ENCODE measurements at regions not wholly inside any gene's neighbourhood (a gene's known extent, or its start where the extent isn't known, plus 50 kb on each side); places are given as distances from the start of the nearest gene placed in this dataset.
"Not testable (repeated sequence)": the region's sequence is repeated elsewhere in the genome, so short reads cannot be mapped to it uniquely, and the experiment has no call there.

DNA sequence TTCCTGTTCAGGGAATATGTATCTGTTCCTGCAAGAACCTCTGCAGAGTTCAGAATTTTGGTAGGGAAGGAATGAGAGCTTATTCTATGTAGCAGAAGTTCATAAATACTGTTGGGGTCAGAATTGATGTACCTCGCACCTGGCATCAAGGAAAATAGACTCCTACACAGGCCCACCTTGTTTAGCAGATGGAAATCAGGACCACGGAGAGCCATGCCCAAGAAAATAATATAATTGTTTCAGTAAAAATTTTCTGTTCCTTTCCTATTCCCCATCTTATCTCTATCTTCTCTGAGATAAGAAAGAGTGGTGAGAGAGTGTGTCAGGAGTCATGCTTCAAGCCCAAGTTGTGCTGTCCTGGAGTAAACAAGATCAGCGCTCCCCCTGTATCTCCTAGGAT lies 404.7 kb upstream of the UBE2E2 start:
- no peak for ATAC-seq
- Mint-ChIP-seq H3K27ac (no peak overlapping the region), H3K9me3 (peaks cover 0 to 6% (median 2%) of the 10 kb centered on the region in 11 donors), H3K27me3 (no peaks in the 10 kb centered on the region), H3K4me1 (no peaks in the 10 kb centered on the region), H3K4me3 (no peak overlapping the region), H3K36me3 (no peaks in the 10 kb centered on the region)
- no peak for DNase-seq
- H3K36me3 ChIP-seq (ENCODE audit: control insufficient read depth in 2 of 3, insufficient read depth in 3 of 3, low read length in 3 of 3), result no peaks in the 10 kb centered on the region
- no peak overlapping the region for H3K4me3 ChIP-seq (ENCODE audit: low read length)
- H3K4me1 ChIP-seq (ENCODE audit: control insufficient read depth in 2 of 2, insufficient read depth in 2 of 2, low read length in 2 of 2), result no peaks in the 10 kb centered on the region
- H3K27ac ChIP-seq (ENCODE audit: low read depth, low read length), result no peak overlapping the region
- POLR2A ChIA-PET, result no interaction called here
- intact Hi-C loops (cut with micrococcal nuclease), result no loop called here
- CTCF ChIA-PET, result no interaction called here
- no peaks in the 10 kb centered on the region for H3K9me3 ChIP-seq (ENCODE audit: control insufficient read depth in 2 of 3, low read length in 3 of 3)
- no peaks in the 10 kb centered on the region for H3K27me3 ChIP-seq (ENCODE audit: control insufficient read depth in 2 of 2, insufficient read depth in 2 of 2, low read length in 2 of 2)

DNA sequence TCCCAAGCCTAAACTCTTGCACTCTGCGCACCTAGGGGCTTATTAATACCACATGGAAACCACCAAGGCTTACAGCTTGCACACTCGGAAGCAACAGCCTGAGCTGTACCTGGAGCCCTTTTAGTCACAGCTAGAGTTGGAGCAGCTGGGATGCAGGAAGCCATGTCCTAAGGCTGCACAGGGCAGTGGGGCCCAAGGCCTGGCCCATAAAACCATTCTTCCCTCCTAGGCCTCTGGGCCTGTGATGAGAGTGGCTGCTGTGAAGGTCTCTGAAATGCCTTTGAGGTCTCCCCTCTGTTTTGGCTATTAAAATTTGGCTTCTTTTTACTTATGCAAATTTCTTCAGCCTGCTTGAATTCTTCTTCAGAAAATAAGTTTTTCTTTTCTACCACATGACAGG lies 383.9 kb upstream of the UBE2E2 start:
- Histone ChIP-seq H3K27ac (ENCODE audit: low read depth, low read length) (no peak overlapping the region), H3K4me3 (ENCODE audit: low read length) (no peak overlapping the region), H3K4me1 (ENCODE audit: control insufficient read depth in 2 of 2, insufficient read depth in 2 of 2, low read length in 2 of 2) (no peaks in the 10 kb centered on the region), H3K9me3 (ENCODE audit: control insufficient read depth in 2 of 3, low read length in 3 of 3) (no peaks in the 10 kb centered on the region), H3K36me3 (ENCODE audit: control insufficient read depth in 2 of 3, insufficient read depth in 3 of 3, low read length in 3 of 3) (no peaks in the 10 kb centered on the region), H3K27me3 (ENCODE audit: control insufficient read depth in 2 of 2, insufficient read depth in 2 of 2, low read length in 2 of 2) (no peaks in the 10 kb centered on the region)
- ChIA-PET CTCF (no interaction called here), POLR2A (no interaction called here)
- Mint-ChIP-seq H3K36me3 (no peaks in the 10 kb centered on the region), H3K4me3 (no peak overlapping the region), H3K9me3 (peaks cover 0 to 7% (median 0%) of the 10 kb centered on the region in 11 donors), H3K4me1 (no peaks in the 10 kb centered on the region), H3K27ac (no peak overlapping the region), H3K27me3 (peaks cover 0 to 13% (median 0%) of the 10 kb centered on the region in 5 donors)
- DNase-seq (no peak), ATAC-seq (no peak)
- intact Hi-C loops (cut with micrococcal nuclease), result no loop called here

DNA sequence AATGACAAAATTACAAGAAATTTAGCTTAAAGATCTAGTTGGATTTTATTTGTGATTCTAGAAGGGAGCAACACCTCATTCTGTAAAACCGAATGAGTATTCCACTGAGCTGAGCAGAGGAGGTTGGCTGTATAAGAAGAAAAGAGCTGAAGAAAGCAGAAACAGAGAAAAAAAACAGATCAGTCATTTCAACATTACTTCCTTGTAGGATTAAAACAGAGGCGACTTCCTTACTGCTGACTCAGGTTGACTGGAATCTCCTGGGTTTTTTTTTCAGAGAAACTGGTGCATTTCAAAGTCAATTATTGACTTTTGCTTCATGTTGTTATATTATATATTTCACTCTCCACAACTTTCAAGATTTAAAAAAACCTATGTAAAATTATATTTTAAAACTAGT lies 368.1 kb upstream of the UBE2E2 start:
- POLR2A ChIA-PET, result no interaction called here
- H3K36me3 ChIP-seq (ENCODE audit: control insufficient read depth in 2 of 3, insufficient read depth in 3 of 3, low read length in 3 of 3), result no peaks in the 10 kb centered on the region
- H3K9me3 Mint-ChIP-seq, result peaks cover 0 to 7% (median 2%) of the 10 kb centered on the region in 11 donors
- H3K4me1 Mint-ChIP-seq, result no peaks in the 10 kb centered on the region
- H3K27ac Mint-ChIP-seq, result no peak overlapping the region
- no peaks in the 10 kb centered on the region for H3K4me1 ChIP-seq (ENCODE audit: control insufficient read depth in 2 of 2, insufficient read depth in 2 of 2, low read length in 2 of 2)
- H3K4me3 ChIP-seq (ENCODE audit: low read length), result no peak overlapping the region
- DNase-seq (no peak), ATAC-seq (no peak)
- H3K4me3 Mint-ChIP-seq, result no peak overlapping the region
- H3K27ac ChIP-seq (ENCODE audit: low read depth, low read length), result no peak overlapping the region
- H3K36me3 Mint-ChIP-seq, result no peaks in the 10 kb centered on the region
- no peaks in the 10 kb centered on the region for H3K27me3 Mint-ChIP-seq
- intact Hi-C loops (cut with micrococcal nuclease), result no loop called here
- no peaks in the 10 kb centered on the region for H3K9me3 ChIP-seq (ENCODE audit: control insufficient read depth in 2 of 3, low read length in 3 of 3)
- CTCF ChIA-PET, result no interaction called here
- no peaks in the 10 kb centered on the region for H3K27me3 ChIP-seq (ENCODE audit: control insufficient read depth in 2 of 2, insufficient read depth in 2 of 2, low read length in 2 of 2)

- Histone ChIP-seq H3K27me3 (ENCODE audit: control insufficient read depth in 2 of 2, insufficient read depth in 2 of 2, low read length in 2 of 2) (no peaks in the 10 kb centered on the region), H3K9me3 (ENCODE audit: control insufficient read depth in 2 of 3, low read length in 3 of 3) (no peaks in the 10 kb centered on the region), H3K4me3 (ENCODE audit: low read length) (no peak overlapping the region), H3K27ac (ENCODE audit: low read depth, low read length) (no peak overlapping the region), H3K4me1 (ENCODE audit: control insufficient read depth in 2 of 2, insufficient read depth in 2 of 2, low read length in 2 of 2) (no peaks in the 10 kb centered on the region), H3K36me3 (ENCODE audit: control insufficient read depth in 2 of 3, insufficient read depth in 3 of 3, low read length in 3 of 3) (no peaks in the 10 kb centered on the region)
- no peaks in the 10 kb centered on the region for H3K36me3 Mint-ChIP-seq
- no peak overlapping the region for H3K27ac Mint-ChIP-seq
- POLR2A ChIA-PET, result no interaction called here
- H3K4me1 Mint-ChIP-seq, result no peaks in the 10 kb centered on the region
- CTCF ChIA-PET, result no interaction called here
- DNase-seq (no peak), ATAC-seq (no peak)
- peaks cover 0 to 11% (median 4%) of the 10 kb centered on the region in 11 donors for H3K9me3 Mint-ChIP-seq
- intact Hi-C loops (cut with micrococcal nuclease), result no loop called here
- no peak overlapping the region for H3K4me3 Mint-ChIP-seq
- no peaks in the 10 kb centered on the region for H3K27me3 Mint-ChIP-seq
These were observed 367.0 kb upstream of the UBE2E2 start for GRCh38 chr3:22836131-22836530.

- Histone ChIP-seq H3K9me3 (ENCODE audit: control insufficient read depth in 2 of 3, low read length in 3 of 3) (no peaks in the 10 kb centered on the region), H3K4me1 (ENCODE audit: control insufficient read depth in 2 of 2, insufficient read depth in 2 of 2, low read length in 2 of 2) (no peaks in the 10 kb centered on the region), H3K27ac (ENCODE audit: low read depth, low read length) (no peak overlapping the region), H3K36me3 (ENCODE audit: control insufficient read depth in 2 of 3, insufficient read depth in 3 of 3, low read length in 3 of 3) (no peaks in the 10 kb centered on the region), H3K4me3 (ENCODE audit: low read length) (no peak overlapping the region), H3K27me3 (ENCODE audit: control insufficient read depth in 2 of 2, insufficient read depth in 2 of 2, low read length in 2 of 2) (no peaks in the 10 kb centered on the region)
- Mint-ChIP-seq H3K9me3 (peaks cover 0 to 16% (median 5%) of the 10 kb centered on the region in 11 donors), H3K27me3 (no peaks in the 10 kb centered on the region), H3K27ac (no peak overlapping the region), H3K36me3 (no peaks in the 10 kb centered on the region), H3K4me1 (no peaks in the 10 kb centered on the region), H3K4me3 (no peak overlapping the region)
- CTCF ChIA-PET, result no interaction called here
- no peak for ATAC-seq
- intact Hi-C loops (cut with micrococcal nuclease), result no loop called here
- POLR2A ChIA-PET, result no interaction called here
- no peak for DNase-seq
These were observed 359.3 kb upstream of the UBE2E2 start for GRCh38 chr3:22843854-22844253.

- H3K4me1 ChIP-seq (ENCODE audit: control insufficient read depth in 2 of 2, insufficient read depth in 2 of 2, low read length in 2 of 2), result no peaks in the 10 kb centered on the region
- peaks cover 0 to 13% (median 2%) of the 10 kb centered on the region in 11 donors for H3K9me3 Mint-ChIP-seq
- H3K36me3 Mint-ChIP-seq, result no peaks in the 10 kb centered on the region
- no peaks in the 10 kb centered on the region for H3K36me3 ChIP-seq (ENCODE audit: control insufficient read depth in 2 of 3, insufficient read depth in 3 of 3, low read length in 3 of 3)
- ATAC-seq (no peak), DNase-seq (no peak)
- H3K27ac ChIP-seq (ENCODE audit: low read depth, low read length), result no peak overlapping the region
- no peaks in the 10 kb centered on the region for H3K27me3 Mint-ChIP-seq
- intact Hi-C loops (cut with micrococcal nuclease), result no loop called here
- H3K4me3 Mint-ChIP-seq, result no peak overlapping the region
- H3K27ac Mint-ChIP-seq, result no peak overlapping the region
- H3K4me1 Mint-ChIP-seq, result no peaks in the 10 kb centered on the region
- H3K4me3 ChIP-seq (ENCODE audit: low read length), result no peak overlapping the region
- no peaks in the 10 kb centered on the region for H3K9me3 ChIP-seq (ENCODE audit: control insufficient read depth in 2 of 3, low read length in 3 of 3)
- no peaks in the 10 kb centered on the region for H3K27me3 ChIP-seq (ENCODE audit: control insufficient read depth in 2 of 2, insufficient read depth in 2 of 2, low read length in 2 of 2)
- ChIA-PET POLR2A (no interaction called here), CTCF (no interaction called here)
These were observed 356.6 kb upstream of the UBE2E2 start for GRCh38 chr3:22846566-22846965.

- H3K27me3 Mint-ChIP-seq; H3K27ac ChIP-seq (ENCODE audit: low read depth, low read length); H3K27ac Mint-ChIP-seq; intact Hi-C loops (cut with micrococcal nuclease); H3K4me3 ChIP-seq (ENCODE audit: low read length); POLR2A ChIA-PET; ATAC-seq; H3K4me1 Mint-ChIP-seq; H3K4me1 ChIP-seq (ENCODE audit: control insufficient read depth in 2 of 2, insufficient read depth in 2 of 2, low read length in 2 of 2); H3K4me3 Mint-ChIP-seq; H3K27me3 ChIP-seq (ENCODE audit: control insufficient read depth in 2 of 2, insufficient read depth in 2 of 2, low read length in 2 of 2); H3K9me3 Mint-ChIP-seq; CTCF ChIA-PET; H3K36me3 Mint-ChIP-seq; DNase-seq; H3K9me3 ChIP-seq (ENCODE audit: control insufficient read depth in 2 of 3, low read length in 3 of 3); H3K36me3 ChIP-seq (ENCODE audit: control insufficient read depth in 2 of 3, insufficient read depth in 3 of 3, low read length in 3 of 3): not testable (repeated sequence)
These were observed 353.5 kb upstream of the UBE2E2 start for GRCh38 chr3:22849583-22849982.

Data from naive thymus-derived CD4-positive, alpha-beta T cell (primary cell).